NCI-H510A treated with DMSO at 0.1 percent for 48 hours (cell line): ENCODE measurements at regions not wholly inside any gene's neighbourhood (a gene's known extent, or its start where the extent isn't known, plus 50 kb on each side); places are given as distances from the start of the nearest gene placed in this dataset.
"Not testable (repeated sequence)": the region's sequence is repeated elsewhere in the genome, so short reads cannot be mapped to it uniquely, and the experiment has no call there.

ENCODE experiments used
- DNase-seq: peaks from one replicate; lab custom pipeline; 2025; lab: John Stamatoyannopoulos, UW

DNA sequence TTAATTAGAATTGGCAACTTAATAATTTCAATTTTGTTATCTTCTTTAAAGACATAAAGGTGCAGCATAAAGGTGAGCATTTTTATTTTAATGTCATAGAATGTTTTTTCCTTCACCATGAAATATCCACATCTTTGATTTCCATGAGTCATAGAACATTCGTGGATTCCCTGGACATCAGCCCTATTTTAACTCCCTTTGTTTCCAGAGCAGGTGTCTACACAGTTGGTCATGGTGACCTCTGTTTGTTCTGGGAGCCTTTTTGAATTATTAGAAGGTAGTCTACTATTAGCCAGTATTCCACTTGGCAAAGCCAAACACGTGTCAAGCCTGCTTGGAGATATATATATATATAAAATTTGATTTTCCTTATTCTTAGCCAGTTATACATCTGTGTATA, 572.9 kb downstream of the LTN1 start:
- DNase-seq = no peak

DNA sequence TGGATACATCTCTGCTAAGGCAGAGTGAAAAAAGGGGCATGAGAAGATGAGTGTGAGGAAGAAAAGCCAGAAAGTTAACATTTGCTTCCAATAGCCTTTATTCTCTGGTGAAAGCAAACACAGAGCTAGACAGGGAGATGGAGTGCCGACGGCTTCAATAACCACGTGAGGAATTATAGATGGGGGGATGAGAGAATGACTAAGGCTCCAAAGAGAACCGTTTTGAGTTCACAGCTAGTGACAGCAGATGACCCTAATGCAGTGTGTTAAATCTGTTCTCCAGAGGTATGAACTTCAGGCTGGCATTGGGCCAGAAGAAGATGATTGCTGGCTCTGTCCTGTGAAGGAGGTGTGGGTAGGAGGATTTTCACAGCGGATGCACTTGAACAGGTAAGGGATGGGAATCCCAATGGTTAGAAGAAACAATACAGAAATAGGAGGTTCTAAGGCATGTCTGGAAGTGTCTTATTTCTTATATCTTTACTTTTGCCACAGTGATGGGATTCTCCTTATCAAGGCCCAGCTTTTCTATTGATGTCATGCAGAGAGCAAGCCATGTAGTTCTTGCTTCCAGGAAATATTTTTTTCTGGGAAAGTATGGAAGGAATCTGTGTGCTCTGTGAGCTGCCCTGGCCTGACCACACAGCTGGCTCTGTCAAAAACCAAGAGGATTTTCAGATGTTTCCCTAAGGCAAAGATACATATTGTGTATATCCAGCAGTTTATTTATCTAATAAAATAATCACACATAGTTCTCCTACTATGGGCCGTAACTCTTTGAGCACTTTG, 573.8 kb downstream of the LTN1 start:
- DNase-seq = no peak

DNA sequence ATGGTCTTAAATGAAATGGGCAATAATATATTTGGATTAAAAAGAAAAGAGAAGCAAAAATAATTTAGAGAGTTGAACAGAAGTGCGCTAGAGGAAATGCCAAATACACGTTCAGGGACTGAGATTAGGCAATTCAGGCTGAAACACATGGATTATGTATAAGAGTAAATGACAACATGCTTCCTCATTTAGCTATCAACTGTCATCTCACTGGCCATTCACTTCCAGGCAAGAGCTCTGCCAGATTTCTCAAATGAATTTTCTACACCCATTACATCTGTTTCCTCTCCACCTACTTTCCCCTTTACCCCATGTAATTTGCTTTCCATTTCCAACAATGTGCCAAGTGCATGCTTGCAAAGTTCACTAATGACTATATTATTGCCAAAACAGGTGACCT, 582.4 kb downstream of the LTN1 start:
- no peak for DNase-seq

DNA sequence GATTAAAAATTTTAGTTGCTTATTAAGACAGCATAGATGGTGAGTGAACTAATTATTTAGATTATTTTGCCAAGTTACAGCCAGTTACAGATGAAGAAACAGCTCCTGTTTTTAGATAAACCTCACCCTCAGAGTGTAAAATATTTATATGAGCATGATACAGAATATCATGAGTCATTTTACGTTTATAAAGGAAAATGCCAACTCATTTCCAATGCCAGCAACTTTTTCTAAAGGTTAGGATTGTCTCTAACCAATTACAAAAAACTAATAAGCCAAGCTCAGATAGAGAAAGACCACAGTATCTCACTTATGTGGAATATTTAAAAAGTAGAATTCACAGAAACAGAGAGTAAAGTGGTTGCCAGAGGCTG, 590.1 kb downstream of the LTN1 start:
- DNase-seq = no peak

DNA sequence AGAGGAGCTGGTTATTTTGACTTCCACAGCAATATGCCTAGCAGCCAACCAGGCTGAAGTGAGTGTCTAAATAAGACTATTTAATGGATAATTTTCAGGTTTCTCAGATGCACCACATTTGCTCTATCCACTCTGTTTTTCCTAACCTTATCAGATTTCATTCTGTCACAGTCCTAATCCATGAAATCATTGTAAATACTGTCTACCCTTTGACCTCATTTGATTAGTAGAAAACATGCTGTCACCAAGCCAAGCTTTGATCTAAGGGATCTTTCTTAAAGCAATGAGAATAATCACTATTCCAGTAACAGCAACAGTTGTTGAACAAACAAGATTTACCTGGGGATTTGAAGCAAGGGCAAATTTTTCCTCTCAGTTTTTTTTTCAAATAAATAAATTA, 595.6 kb downstream of the LTN1 start:
- no peak for DNase-seq

DNA sequence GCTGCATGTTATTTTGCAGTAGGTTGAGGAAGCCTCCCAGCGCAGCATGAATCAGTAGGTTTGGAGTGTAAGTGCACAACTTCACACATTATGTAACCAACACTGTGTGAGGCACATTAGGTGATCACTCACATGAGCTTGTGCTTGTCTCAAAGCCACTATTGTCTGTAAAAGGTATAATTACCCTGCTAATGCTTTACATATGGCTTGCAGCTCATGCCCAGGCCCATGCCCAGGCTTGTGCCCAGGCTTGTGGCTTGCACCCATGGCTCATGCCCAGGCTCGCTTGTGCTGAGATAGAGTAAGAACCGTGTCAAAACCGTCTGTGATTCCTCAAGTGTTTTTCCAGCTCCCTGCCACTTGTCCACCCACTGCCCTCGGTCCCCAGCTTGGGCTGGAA, 596.3 kb downstream of the LTN1 start:
- no peak for DNase-seq

DNA sequence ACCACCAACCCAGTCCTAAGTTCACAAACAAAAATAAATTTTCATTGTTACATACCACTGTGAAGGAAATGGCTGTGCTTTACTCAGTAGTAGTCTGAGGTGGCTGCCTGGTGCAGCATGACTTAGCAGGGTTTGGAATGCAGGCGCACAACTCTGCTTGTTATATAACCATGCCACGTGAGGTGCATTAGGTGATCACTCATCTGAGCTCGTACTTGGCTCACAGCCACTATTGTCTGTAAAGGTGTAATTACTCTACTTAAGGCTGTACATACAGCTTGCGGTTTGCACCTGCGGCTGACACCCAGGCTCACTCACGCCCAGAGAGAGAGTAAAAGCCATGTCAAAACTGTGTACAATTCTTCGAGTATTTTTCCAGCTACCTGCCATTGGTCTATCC, 599.4 kb downstream of the LTN1 start:
- peak; percentile 93 for DNase-seq

DNA sequence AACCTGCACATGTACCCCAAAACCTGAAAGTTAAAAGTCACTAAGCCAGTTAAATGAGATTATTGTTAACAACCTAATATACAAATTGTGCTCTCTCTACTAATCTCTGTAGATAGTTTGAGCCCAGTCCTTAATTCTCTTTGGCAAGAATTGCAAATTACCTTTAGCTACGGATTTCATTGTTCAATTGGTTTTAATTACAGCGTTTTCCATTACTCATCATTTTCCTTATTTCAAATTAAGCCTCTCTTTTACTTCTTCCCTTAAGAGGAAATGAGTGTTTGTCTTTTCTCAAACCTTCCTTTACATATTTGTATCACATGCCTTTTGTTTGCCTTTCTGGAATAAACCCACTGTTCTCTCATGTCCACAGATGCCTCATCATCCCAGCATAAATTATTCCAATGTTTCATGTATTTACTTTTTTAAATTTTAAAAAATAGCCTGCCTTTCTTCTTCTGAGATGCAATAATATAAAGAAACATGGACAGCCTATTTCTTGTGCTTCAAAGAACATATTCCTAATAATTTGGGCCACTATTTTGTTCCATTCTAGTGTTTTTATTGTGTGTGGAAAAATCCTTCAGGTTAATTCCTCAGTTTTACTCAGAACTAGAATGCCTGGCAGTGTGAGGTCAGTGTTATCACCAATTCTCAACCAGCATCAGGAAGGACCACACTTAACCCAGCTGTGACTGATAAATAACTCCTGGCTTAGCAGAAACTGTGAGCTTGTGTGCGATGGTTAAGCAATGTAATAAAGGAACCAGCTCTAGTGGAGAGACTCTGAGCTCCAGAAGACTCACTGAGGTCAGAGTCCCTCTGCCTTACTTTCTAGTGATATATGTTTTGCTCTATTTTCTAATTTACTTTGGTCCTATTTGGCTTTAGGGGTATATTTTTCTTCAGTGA, 600.5 kb downstream of the LTN1 start:
- peak; percentile 8 for DNase-seq

DNA sequence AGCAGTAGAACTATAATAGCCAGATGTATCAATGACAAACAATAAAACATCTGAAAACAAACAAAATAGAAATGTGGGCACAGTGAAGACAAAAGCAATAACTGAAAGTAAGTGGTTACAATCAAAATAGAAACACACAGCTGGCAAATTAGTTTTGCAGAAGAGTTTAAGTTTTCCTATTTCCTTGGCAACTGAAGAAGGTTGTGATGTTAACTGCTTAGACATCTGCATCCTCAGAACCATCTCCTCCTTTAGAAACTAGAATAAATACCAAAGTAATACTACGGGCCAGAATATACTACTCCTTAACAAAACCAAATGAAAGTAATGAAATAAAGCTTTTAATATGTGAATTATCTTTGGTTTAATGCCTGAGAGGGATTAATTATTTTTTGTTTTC, 605.5 kb downstream of the LTN1 start:
- DNase-seq = no peak

DNA sequence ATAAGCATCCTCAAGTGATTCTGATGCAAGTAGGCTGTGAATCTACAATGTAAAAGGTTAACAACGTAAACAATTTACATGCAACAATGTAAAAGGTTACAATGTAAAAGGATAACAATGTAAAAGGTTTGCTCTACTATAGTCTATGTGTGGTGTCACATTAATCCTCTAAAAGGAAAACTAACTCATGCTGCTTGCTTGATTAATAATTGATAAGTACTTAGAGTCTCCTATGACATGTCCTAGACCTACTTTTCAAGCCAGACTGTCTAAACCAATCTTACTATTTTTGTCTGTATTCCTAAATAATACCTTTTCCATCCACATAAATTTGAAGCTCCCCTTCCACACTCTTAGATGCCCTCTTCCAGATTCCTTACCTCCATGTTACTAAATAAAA, 606.8 kb downstream of the LTN1 start:
- no peak for DNase-seq

DNA sequence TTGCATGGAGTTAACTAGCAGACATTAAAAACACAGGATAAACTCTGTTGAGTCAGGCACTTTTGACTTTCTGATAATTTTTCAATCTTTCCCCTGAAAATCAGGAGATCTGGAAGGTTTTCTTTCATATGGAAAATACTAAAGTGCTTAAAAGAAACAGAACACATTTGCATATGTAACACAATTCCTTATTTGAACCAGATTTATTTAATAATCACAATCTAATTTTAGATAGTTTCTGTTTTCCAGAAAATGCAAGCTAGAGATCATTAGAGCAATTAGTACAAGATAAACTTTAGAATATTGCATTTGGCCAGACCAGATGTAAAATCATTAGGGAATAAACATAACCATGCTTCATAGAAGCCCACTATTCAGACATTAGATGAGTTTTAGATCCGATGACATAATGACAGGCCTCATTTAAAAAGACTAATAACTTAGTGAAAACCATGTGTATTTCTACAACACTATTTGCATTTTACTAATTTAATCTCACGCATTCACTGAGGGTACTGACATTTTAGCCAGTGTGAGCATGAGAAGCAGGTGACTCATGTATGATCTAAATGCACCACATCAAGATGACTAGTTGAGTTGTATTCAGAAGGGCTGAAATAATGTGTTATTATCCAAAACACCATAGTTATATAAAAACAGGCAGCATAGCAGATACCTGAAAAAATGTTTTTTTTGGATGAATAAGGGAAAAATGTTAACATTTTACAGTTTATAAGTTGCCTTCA, 611.5 kb downstream of the LTN1 start:
- DNase-seq = not testable (repeated sequence)

DNA sequence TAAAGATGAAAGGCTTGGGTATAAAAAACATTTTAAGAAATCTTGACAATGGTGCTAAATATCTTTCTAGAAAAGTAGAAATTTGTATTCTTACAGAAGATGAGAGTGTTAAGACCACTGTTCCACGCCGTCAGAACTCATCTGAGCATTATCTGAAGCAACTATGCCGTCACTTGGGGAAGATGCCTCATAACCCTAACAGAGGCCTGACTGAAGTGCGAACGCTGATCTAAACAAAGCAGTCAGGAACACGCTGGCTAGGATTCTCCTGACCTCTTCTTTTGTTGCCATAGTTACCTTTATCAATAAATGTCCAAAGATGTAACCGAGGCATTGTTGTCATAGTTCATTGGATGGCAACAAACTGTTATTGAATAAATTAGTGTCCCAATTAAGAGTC, 612.4 kb downstream of the LTN1 start:
- no peak for DNase-seq

DNA sequence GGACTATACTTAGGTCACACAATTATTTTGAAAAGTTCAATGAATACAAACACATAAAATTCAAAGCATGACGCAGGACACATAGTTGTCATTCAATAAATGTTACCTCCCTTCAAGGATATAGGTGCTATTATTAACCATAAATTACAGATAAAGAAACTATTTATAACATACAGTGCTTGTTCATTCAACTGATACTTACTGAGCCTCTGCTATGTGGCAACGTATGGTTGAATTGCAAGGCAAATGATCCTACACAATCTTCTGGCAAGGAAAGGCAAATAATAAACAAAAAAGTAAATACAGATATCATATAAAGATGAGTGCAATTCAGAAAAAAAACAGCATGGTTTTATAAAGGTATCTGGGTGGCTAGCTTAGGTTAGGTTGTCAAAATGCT, 614.7 kb downstream of the LTN1 start:
- no peak for DNase-seq

DNA sequence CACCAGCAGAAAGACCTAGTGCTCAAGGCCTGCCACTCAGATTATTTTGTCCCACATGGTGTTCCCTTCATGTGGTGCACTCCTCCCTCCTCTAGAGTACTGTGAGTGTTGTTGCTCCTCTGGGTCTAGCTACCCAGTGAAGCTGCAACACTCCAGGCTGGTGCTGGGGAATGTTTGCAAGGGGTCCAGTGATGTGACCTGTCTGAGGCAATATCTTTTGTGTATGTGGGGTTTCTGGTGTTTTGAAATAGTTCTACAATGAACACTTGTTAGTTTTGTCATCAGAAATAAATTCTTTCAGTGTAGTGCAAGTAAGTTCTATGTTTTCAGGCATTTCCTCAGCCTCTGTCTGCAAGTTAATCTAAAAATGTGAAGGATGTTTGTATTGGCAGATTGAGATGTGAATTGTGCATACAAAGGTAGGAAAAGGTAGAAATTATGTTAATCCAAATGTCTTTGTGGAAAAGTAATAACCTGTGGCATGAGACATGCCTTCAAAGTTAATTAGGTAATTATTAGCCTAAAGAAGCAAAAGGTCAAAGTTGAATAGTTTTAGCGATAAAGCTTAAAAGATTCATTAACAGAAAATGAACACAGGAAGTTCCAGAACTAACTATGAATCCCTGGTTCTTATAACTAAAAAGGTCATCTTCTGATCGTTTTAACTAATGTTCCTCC, 616.8 kb downstream of the LTN1 start:
- no peak for DNase-seq

DNA sequence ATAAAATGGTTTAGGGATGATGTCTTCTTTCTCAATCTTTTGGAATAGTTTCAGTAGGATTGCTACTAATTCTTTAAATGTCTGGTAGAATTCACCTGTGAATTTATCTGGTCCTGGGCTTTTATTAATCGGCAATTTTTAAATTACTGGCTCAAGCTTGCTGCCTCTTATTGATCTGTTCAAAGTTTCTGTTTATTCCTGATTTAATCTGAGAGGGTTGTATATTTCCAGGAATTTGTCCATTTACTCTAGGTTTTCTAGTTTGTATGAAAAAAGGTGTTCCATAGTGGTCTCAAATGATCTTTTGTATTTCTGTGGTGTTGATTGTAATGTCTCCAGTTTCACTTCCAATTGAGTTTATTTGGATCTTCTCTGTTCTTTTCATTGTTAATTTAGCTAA, 617.8 kb downstream of the LTN1 start:
- no peak for DNase-seq

DNA sequence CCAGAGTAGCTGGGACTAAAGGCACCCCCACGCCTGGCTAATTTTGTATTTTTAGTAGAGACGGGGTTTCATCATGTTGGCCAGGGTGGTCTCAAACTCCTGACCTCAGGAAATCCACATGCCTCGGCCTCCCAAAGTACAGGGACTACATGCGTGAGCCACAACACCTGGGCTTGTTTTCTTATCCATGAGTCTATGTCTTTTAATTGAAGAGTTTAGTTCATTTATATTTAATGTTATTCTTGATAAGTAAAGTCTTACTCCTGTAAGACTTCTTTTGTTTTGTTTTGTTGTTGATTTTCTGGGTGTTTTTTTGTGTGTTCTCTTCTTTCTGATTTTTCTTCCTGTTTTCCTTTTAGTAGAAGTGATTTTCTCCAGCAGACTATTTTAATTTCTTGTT, 621.0 kb downstream of the LTN1 start:
- DNase-seq = no peak

DNA sequence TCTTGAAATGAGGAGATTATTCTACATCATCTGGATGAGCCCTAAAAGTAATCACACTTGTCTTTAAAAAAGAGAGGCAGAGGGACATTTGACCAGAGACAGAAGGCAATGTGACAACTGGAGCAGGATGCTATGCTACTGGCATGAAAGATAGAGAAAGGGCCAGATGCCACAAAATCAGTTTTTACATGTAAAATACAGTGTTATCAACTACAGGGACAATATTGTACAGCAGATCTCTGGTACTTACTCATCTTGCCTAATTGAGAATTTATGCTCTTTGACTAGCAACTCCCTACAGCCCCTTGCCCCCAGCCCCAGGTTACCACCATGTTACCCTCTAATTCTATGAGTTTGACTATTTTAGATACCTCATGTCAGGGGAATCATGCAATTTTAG, 633.4 kb downstream of the LTN1 start:
- no peak for DNase-seq

DNA sequence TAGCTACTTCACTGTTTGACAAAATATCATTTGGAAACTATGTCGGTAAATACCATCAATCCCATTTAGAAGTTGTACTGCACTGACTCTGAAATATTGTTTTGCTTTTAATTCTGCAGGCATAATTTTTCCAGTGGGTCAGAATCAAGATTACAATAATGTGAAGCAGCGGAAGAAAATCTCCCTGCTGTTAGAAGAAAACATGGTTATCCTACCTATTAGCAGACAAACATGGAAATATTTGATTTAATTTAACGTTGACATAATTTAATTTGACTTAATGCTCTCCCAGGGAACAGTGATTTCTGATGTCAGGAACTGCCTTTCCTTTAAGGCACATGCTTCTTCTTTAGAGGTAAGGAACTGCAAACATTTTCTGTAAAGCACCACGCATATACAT, 634.0 kb downstream of the LTN1 start:
- DNase-seq = no peak

DNA sequence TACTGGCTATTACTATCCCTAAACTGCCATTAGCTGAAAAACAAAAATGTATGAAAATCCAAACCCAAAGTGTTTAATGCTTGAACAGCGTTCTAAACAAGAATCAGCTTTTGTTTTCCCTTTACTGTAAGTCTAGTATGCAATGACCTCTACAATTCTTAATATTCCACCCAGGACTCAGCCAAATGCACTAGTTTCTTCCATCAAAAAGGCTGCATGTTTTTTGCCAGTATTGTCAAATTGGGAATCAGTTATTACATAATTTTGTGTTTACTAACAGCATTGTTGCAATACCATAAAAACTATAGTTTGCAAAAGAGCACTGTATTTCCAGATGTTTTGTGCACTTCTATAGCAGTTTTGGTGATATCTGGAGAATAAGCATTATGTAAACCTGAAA, 634.5 kb downstream of the LTN1 start:
- no peak for DNase-seq

DNA sequence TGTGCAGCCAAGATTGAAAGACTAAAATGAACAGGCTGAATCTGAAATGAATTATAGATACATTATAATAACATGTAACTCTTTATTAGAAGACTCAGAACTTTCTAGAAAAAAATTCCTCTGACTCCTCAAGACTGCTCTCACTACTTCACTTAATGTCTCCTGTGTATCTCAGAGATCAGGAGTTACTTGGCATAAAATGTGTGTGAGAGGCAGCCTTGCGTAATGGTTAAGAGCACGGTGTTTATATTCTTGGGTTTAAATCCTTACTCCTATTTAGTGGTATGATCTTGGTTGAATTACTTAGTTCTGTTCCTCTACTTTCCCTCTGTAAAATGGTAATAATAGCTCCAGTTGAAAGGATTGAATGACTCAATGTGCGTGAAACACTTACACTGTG, 634.9 kb downstream of the LTN1 start:
- no peak for DNase-seq

DNA sequence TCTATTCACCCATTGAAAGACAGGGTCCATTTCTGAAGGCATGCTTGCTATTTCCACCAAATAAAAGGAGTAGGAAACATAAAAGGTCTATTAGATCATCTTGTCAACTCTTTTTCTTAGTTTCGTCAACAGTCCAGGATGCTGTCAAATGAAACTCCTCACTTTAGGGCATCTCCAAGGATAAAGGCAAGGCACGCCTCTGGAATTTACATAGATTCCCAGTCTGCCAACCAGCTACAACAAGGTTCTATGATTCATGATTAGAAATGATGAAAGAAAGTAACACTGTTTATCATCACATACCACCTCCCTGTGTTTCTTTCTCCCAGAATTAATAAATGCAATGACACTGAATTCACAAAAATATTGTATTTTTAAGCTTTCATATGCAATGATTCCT, 636.3 kb downstream of the LTN1 start:
- no peak for DNase-seq

DNA sequence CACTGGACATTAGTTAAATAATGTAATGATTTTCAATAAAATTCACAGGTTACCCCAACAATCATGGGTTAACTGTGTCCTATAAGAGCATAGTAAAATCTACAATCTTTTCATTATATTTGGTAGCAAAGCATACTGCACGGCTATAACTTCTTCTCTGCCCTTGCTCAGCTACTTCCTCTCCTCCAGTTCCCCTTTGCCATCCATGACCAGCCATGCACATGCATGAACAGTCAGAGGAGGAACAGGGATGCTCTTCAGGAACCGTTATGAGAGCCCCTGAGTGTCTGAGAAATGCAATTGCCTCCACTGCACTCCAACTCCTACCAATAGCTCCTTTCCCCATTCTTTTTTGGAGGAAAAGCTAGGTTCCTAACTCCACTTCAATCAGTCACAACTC, 646.7 kb downstream of the LTN1 start:
- no peak for DNase-seq
